AG10803 (cell line): ENCODE measurements at regions not wholly inside any gene's neighbourhood (a gene's known extent, or its start where the extent isn't known, plus 50 kb on each side); places are given as distances from the start of the nearest gene placed in this dataset.

Experiments used
- DNase-seq: peaks from one replicate; pipeline ENCODE4 v3.0.0; 2010; ENCODE audit warnings: low read depth
- H3K4me3 ChIP-seq: 2 replicates; pipeline ENCODE4 v1.5.1; 2011; ENCODE audit warnings: mild to moderate bottlenecking, low read length, control low read depth
- CTCF ChIP-seq: conservative IDR thresholded peaks from 2 replicates; pipeline ENCODE4 v1.5.1; 2011; ENCODE audit warnings: mild to moderate bottlenecking, low read length, control low read depth, inconsistent platforms

GRCh38 chr4:170656506-170656905 lies 566.8 kb upstream of the AADAT start:
- DNase-seq: no peak

GRCh38 chr4:170652571-170652970 lies 562.8 kb upstream of the AADAT start:
- no peak for TF ChIP-seq CTCF
- H3K4me3 ChIP-seq: no peak overlapping the region
- no peak for DNase-seq

More at GRCh38 chr4:170656506-170656905, 566.8 kb upstream of the AADAT start:
- H3K4me3 ChIP-seq: no peak overlapping the region
- TF ChIP-seq CTCF: no peak

- no peak overlapping the region for H3K4me3 ChIP-seq
- DNase-seq: no peak
- TF ChIP-seq CTCF: no peak
Observed at GRCh38 chr4:170651786-170652185, 562.0 kb upstream of the AADAT start.

- DNase-seq: no peak
- TF ChIP-seq CTCF: no peak
- no peak overlapping the region for H3K4me3 ChIP-seq
Observed at GRCh38 chr4:170627418-170627817, 537.7 kb upstream of the AADAT start.

- TF ChIP-seq CTCF: no peak
- no peak for DNase-seq
- H3K4me3 ChIP-seq: no peak overlapping the region
Observed at GRCh38 chr4:170623899-170624298, 534.1 kb upstream of the AADAT start.

- TF ChIP-seq CTCF: no peak
- DNase-seq: no peak
- H3K4me3 ChIP-seq: no peak overlapping the region
Observed at GRCh38 chr4:170610434-170610833, 520.7 kb upstream of the AADAT start.

- no peak overlapping the region for H3K4me3 ChIP-seq
- DNase-seq: no peak
- no peak for TF ChIP-seq CTCF
Observed at GRCh38 chr4:170599894-170600293, 510.1 kb upstream of the AADAT start.
